ENCODE measurements at regions not wholly inside any gene's neighbourhood (a gene's known extent, or its start where the extent isn't known, plus 50 kb on each side); places are given as distances from the start of the nearest gene placed in this dataset.

- TF ChIP-seq CTCF (IDR thresholded peaks at IDR 0.05) (no peak), ZBTB43 (CRISPR knock-in tag; IDR thresholded peaks at IDR 0.05) (no peak), CREM (CRISPR knock-in tag; IDR thresholded peaks at IDR 0.05) (no peak), TEAD1 (CRISPR knock-in tag; IDR thresholded peaks at IDR 0.05) (no peak), KAT7 (CRISPR knock-in tag; IDR thresholded peaks at IDR 0.05; ENCODE audit: borderline replicate concordance) (no peak), ZNF281 (CRISPR knock-in tag; IDR thresholded peaks at IDR 0.05) (no peak), ATF3 (CRISPR knock-in tag; conservative IDR thresholded peaks at IDR 0.05) (no peak)
Measured at GRCh38 chr13:79727086-79727485, 246.1 kb downstream of the NDFIP2 start.
